GM12878 (cell line): ENCODE measurements at regions not wholly inside any gene's neighbourhood (a gene's known extent, or its start where the extent isn't known, plus 50 kb on each side); places are given as distances from the start of the nearest gene placed in this dataset.

ENCODE experiments used
- BCL11A ChIP-seq: IDR thresholded peaks from 2 replicates; pipeline ENCODE4 v1.6.1; 2011; ENCODE audit warnings: low read depth, low read length
- BCLAF1 ChIP-seq: fragments of 450-650 bp; IDR thresholded peaks from 2 replicates; pipeline ENCODE4 v1.6.1; 2017; ENCODE audit warnings: antibody characterized with exemption, mild to moderate bottlenecking, moderate library complexity
- MAX ChIP-seq: IDR thresholded peaks from 2 replicates; pipeline ENCODE4 v1.6.1; 2012; ENCODE audit warnings: low read depth, low read length, improper control_type of control experiment
- MXI1 ChIP-seq: fragments of 150-350 bp; IDR thresholded peaks from 2 replicates; pipeline ENCODE4 v1.6.1; 2011; ENCODE audit warnings: low read depth, mild to moderate bottlenecking, inconsistent platforms, low read length, improper control_type of control experiment
- NR2F1 ChIP-seq: fragments of 450-650 bp; conservative IDR thresholded peaks from 2 replicates; pipeline ENCODE4 v1.6.1; 2017; ENCODE audit warnings: mild to moderate bottlenecking
- TCF12 ChIP-seq: IDR thresholded peaks from 2 replicates; pipeline ENCODE4 v1.6.1; 2011; ENCODE audit warnings: low read depth, mild to moderate bottlenecking, low read length
- TF ChIP-seq, protein P1 (sequence below), 3 experiments: IDR thresholded peaks in 2 of 3; conservative IDR thresholded peaks in 1 of 3; 2 replicates each; pipeline ENCODE4 v1.5.1; 2011; ENCODE audit warnings: low read depth in 3 of 3, low read length in 3 of 3, mild to moderate bottlenecking in 3 of 3, control low read depth in 2 of 3, moderate library complexity in 2 of 3, inconsistent platforms in 1 of 3, mixed read lengths in 1 of 3; ENCODE audit not compliant: control insufficient read depth in 2 of 3, insufficient read depth in 1 of 3; ENCODE audit errors: extremely low read depth in 1 of 3
- TF ChIP-seq, protein P2 (sequence below): fragments of 450-650 bp; formaldehyde crosslinking; IDR thresholded peaks from 2 replicates; pipeline ENCODE4 v1.4.0; 2020; ENCODE audit warnings: mild to moderate bottlenecking, moderate library complexity
- TF ChIP-seq, protein P3 (sequence below): fragments of 450-650 bp; IDR thresholded peaks from 2 replicates; pipeline ENCODE4 v1.6.1; 2017; ENCODE audit warnings: mild to moderate bottlenecking
- TF ChIP-seq, protein P4 (sequence below): fragments of 450-650 bp; IDR thresholded peaks from 2 replicates; pipeline ENCODE4 v1.6.1; 2018; ENCODE audit warnings: borderline replicate concordance, mild to moderate bottlenecking; ENCODE audit not compliant: partially characterized antibody

DNA sequence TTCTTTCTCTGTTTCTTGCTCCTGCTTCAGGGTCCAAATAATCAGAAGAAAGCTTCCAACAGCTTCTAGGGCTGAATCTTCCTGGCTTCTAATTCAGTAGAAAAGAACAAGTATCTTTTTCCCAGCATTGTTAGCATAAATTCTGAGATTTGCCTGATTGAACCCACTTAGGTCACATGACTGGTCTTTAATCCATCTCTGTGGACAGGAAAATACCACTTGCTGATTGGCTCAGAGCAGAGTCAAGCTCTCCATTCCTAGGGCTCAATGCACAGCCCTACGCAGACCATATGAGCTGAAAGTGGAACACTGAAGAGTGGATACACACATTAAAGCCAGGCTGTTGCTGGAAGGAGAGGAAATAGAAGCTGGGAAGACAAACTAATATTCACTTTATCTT lies 99.6 kb upstream of the RPL34 start:
- TF ChIP-seq BCL11A (no peak), BCLAF1 (no peak), NR2F1 (no peak), MAX (no peak), MXI1 (no peak), TCF12 (no peak)
- TF ChIP-seq, protein P1, sequence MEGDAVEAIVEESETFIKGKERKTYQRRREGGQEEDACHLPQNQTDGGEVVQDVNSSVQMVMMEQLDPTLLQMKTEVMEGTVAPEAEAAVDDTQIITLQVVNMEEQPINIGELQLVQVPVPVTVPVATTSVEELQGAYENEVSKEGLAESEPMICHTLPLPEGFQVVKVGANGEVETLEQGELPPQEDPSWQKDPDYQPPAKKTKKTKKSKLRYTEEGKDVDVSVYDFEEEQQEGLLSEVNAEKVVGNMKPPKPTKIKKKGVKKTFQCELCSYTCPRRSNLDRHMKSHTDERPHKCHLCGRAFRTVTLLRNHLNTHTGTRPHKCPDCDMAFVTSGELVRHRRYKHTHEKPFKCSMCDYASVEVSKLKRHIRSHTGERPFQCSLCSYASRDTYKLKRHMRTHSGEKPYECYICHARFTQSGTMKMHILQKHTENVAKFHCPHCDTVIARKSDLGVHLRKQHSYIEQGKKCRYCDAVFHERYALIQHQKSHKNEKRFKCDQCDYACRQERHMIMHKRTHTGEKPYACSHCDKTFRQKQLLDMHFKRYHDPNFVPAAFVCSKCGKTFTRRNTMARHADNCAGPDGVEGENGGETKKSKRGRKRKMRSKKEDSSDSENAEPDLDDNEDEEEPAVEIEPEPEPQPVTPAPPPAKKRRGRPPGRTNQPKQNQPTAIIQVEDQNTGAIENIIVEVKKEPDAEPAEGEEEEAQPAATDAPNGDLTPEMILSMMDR (IDR thresholded peaks at IDR 0.05 in 2 of 3, conservative IDR thresholded peaks at IDR 0.05 in 1 of 3; ENCODE audit: control insufficient read depth in 2 of 3, extremely low read depth in 1 of 3, insufficient read depth in 1 of 3, low read depth in 3 of 3, low read length in 3 of 3): no peak
- TF ChIP-seq, protein P2, sequence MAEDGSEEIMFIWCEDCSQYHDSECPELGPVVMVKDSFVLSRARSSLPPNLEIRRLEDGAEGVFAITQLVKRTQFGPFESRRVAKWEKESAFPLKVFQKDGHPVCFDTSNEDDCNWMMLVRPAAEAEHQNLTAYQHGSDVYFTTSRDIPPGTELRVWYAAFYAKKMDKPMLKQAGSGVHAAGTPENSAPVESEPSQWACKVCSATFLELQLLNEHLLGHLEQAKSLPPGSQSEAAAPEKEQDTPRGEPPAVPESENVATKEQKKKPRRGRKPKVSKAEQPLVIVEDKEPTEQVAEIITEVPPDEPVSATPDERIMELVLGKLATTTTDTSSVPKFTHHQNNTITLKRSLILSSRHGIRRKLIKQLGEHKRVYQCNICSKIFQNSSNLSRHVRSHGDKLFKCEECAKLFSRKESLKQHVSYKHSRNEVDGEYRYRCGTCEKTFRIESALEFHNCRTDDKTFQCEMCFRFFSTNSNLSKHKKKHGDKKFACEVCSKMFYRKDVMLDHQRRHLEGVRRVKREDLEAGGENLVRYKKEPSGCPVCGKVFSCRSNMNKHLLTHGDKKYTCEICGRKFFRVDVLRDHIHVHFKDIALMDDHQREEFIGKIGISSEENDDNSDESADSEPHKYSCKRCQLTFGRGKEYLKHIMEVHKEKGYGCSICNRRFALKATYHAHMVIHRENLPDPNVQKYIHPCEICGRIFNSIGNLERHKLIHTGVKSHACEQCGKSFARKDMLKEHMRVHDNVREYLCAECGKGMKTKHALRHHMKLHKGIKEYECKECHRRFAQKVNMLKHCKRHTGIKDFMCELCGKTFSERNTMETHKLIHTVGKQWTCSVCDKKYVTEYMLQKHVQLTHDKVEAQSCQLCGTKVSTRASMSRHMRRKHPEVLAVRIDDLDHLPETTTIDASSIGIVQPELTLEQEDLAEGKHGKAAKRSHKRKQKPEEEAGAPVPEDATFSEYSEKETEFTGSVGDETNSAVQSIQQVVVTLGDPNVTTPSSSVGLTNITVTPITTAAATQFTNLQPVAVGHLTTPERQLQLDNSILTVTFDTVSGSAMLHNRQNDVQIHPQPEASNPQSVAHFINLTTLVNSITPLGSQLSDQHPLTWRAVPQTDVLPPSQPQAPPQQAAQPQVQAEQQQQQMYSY (CRISPR knock-in tag): no peak
- TF ChIP-seq, protein P3, sequence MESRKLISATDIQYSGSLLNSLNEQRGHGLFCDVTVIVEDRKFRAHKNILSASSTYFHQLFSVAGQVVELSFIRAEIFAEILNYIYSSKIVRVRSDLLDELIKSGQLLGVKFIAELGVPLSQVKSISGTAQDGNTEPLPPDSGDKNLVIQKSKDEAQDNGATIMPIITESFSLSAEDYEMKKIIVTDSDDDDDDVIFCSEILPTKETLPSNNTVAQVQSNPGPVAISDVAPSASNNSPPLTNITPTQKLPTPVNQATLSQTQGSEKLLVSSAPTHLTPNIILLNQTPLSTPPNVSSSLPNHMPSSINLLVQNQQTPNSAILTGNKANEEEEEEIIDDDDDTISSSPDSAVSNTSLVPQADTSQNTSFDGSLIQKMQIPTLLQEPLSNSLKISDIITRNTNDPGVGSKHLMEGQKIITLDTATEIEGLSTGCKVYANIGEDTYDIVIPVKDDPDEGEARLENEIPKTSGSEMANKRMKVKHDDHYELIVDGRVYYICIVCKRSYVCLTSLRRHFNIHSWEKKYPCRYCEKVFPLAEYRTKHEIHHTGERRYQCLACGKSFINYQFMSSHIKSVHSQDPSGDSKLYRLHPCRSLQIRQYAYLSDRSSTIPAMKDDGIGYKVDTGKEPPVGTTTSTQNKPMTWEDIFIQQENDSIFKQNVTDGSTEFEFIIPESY: no peak
- TF ChIP-seq, protein P4, sequence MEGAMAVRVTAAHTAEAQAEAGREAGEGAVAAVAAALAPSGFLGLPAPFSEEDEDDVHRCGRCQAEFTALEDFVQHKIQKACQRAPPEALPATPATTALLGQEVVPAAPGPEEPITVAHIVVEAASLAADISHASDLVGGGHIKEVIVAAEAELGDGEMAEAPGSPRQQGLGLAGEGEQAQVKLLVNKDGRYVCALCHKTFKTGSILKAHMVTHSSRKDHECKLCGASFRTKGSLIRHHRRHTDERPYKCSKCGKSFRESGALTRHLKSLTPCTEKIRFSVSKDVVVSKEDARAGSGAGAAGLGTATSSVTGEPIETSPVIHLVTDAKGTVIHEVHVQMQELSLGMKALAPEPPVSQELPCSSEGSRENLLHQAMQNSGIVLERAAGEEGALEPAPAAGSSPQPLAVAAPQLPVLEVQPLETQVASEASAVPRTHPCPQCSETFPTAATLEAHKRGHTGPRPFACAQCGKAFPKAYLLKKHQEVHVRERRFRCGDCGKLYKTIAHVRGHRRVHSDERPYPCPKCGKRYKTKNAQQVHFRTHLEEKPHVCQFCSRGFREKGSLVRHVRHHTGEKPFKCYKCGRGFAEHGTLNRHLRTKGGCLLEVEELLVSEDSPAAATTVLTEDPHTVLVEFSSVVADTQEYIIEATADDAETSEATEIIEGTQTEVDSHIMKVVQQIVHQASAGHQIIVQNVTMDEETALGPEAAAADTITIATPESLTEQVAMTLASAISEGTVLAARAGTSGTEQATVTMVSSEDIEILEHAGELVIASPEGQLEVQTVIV: no peak
